ENCODE measurements at regions not wholly inside any gene's neighbourhood (a gene's known extent, or its start where the extent isn't known, plus 50 kb on each side); places are given as distances from the start of the nearest gene placed in this dataset.

DNA sequence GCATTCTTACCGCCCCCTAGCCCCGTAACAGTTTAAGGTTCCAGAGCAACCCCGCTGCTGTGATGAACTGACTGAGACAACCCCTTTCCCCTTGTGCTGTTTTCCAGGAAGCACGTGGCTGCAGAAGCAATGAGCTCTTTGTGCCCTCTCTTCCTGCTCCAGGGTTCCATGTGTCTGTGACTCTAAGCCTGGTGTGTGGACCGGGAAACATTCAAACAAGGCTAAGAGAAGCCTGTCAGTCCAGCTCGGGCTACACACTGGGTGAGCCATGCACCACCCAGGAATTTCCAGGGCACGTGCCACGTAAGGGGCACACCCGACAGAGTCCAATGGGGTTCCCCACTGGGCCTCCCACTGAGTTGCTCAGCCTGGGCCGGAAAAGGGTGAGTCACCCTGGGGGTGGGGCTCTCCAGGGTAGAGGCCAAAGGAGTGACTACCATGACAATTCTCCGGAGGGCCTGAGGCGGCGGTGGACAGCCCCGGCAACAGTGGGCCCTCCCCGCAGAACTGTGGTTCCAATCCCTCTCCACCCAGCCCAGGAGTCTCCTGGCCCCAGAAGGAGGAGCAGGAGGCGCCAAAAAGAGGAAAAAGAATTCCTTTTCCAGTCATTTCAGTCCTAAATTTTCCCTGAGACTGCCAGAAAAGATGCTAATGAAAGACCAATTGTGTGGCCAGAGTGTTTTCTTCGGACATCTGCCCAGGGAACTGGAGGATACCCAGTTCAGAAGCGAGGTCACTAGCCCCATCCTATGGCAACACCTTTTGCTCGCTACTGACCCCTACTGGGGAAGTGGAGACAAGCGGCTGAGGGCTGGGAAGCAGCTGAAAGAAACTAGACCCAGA is 157.8 kb upstream of the SLC1A4 start (continued):
- TF ChIP-seq, protein P1, sequence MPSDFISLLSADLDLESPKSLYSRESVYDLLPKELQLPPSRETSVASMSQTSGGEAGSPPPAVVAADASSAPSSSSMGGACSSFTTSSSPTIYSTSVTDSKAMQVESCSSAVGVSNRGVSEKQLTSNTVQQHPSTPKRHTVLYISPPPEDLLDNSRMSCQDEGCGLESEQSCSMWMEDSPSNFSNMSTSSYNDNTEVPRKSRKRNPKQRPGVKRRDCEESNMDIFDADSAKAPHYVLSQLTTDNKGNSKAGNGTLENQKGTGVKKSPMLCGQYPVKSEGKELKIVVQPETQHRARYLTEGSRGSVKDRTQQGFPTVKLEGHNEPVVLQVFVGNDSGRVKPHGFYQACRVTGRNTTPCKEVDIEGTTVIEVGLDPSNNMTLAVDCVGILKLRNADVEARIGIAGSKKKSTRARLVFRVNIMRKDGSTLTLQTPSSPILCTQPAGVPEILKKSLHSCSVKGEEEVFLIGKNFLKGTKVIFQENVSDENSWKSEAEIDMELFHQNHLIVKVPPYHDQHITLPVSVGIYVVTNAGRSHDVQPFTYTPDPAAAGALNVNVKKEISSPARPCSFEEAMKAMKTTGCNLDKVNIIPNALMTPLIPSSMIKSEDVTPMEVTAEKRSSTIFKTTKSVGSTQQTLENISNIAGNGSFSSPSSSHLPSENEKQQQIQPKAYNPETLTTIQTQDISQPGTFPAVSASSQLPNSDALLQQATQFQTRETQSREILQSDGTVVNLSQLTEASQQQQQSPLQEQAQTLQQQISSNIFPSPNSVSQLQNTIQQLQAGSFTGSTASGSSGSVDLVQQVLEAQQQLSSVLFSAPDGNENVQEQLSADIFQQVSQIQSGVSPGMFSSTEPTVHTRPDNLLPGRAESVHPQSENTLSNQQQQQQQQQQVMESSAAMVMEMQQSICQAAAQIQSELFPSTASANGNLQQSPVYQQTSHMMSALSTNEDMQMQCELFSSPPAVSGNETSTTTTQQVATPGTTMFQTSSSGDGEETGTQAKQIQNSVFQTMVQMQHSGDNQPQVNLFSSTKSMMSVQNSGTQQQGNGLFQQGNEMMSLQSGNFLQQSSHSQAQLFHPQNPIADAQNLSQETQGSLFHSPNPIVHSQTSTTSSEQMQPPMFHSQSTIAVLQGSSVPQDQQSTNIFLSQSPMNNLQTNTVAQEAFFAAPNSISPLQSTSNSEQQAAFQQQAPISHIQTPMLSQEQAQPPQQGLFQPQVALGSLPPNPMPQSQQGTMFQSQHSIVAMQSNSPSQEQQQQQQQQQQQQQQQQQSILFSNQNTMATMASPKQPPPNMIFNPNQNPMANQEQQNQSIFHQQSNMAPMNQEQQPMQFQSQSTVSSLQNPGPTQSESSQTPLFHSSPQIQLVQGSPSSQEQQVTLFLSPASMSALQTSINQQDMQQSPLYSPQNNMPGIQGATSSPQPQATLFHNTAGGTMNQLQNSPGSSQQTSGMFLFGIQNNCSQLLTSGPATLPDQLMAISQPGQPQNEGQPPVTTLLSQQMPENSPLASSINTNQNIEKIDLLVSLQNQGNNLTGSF (CRISPR knock-in tag; IDR thresholded peaks at IDR 0.05): no peak
- TF ChIP-seq HES4 (CRISPR knock-in tag; IDR thresholded peaks at IDR 0.05; ENCODE audit: borderline replicate concordance) (peak; percentile 86; the same call in 1 of the 2 replicates), ZNF331 (CRISPR knock-in tag; IDR thresholded peaks at IDR 0.05) (peak; percentile 8; the same call in 1 of the 2 replicates), ZNF652 (CRISPR knock-in tag; IDR thresholded peaks at IDR 0.05; ENCODE audit: borderline replicate concordance, low read depth) (no peak)
- TF ChIP-seq, protein P2, sequence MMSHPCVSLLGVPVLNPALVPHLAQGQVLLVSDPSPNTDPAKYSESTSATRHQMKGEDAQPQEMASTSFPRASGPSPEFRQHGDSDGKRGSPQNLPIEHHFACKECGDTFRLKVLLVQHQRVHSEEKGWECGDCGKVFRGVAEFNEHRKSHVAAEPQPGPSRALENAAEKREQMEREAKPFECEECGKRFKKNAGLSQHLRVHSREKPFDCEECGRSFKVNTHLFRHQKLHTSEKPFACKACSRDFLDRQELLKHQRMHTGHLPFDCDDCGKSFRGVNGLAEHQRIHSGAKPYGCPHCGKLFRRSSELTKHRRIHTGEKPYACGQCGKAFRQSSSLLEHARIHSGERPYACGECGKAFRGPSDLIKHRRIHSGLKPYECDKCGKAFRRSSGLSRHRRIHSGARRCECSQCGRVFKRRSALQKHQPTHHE (CRISPR knock-in tag; IDR thresholded peaks at IDR 0.05; ENCODE audit: borderline replicate concordance): peak; percentile 49; the same call in 1 of the 2 replicates
- TF ChIP-seq, protein P3, sequence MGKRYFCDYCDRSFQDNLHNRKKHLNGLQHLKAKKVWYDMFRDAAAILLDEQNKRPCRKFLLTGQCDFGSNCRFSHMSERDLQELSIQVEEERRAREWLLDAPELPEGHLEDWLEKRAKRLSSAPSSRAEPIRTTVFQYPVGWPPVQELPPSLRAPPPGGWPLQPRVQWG (CRISPR knock-in tag; IDR thresholded peaks at IDR 0.05; ENCODE audit: borderline replicate concordance, low read depth): no peak
- TF ChIP-seq, protein P4, sequence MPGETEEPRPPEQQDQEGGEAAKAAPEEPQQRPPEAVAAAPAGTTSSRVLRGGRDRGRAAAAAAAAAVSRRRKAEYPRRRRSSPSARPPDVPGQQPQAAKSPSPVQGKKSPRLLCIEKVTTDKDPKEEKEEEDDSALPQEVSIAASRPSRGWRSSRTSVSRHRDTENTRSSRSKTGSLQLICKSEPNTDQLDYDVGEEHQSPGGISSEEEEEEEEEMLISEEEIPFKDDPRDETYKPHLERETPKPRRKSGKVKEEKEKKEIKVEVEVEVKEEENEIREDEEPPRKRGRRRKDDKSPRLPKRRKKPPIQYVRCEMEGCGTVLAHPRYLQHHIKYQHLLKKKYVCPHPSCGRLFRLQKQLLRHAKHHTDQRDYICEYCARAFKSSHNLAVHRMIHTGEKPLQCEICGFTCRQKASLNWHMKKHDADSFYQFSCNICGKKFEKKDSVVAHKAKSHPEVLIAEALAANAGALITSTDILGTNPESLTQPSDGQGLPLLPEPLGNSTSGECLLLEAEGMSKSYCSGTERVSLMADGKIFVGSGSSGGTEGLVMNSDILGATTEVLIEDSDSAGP (CRISPR knock-in tag; IDR thresholded peaks at IDR 0.05; ENCODE audit: borderline replicate concordance): peak; percentile 81; the same call in 1 of the 2 replicates
- TF ChIP-seq, protein P5, sequence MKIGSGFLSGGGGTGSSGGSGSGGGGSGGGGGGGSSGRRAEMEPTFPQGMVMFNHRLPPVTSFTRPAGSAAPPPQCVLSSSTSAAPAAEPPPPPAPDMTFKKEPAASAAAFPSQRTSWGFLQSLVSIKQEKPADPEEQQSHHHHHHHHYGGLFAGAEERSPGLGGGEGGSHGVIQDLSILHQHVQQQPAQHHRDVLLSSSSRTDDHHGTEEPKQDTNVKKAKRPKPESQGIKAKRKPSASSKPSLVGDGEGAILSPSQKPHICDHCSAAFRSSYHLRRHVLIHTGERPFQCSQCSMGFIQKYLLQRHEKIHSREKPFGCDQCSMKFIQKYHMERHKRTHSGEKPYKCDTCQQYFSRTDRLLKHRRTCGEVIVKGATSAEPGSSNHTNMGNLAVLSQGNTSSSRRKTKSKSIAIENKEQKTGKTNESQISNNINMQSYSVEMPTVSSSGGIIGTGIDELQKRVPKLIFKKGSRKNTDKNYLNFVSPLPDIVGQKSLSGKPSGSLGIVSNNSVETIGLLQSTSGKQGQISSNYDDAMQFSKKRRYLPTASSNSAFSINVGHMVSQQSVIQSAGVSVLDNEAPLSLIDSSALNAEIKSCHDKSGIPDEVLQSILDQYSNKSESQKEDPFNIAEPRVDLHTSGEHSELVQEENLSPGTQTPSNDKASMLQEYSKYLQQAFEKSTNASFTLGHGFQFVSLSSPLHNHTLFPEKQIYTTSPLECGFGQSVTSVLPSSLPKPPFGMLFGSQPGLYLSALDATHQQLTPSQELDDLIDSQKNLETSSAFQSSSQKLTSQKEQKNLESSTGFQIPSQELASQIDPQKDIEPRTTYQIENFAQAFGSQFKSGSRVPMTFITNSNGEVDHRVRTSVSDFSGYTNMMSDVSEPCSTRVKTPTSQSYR (CRISPR knock-in tag; IDR thresholded peaks at IDR 0.05; ENCODE audit: borderline replicate concordance): peak; percentile 84

Measured in HepG2 (cell line).